ENCODE measurements at regions not wholly inside any gene's neighbourhood (a gene's known extent, or its start where the extent isn't known, plus 50 kb on each side); places are given as distances from the start of the nearest gene placed in this dataset.

DNA sequence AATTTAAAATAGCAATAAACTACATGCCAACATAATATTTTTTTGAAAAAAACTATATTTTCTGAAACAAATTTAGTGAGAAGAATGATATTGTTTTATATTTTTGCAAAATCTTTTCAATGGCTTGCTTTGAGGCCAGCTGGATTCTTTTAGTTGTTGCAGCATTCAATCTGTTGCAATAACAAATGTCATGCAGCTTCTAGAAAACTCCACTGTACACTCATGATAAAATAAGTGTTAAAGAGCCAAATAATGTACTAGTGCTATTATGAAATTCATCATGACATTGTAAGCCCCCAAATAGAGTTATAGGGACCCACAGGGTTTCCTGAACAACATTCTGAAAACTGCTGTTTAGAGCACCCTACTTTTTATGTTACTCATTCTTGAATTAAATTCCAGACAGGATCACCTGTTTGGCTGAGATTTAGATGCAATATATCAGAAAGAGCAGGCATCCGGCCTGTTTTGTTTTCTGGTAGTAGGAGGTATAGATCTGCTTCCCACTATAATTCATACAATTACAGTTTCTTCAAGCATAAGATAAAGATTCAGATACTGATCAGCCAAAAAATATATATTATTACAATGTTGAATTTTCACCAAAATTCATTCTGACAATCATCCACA is 703.0 kb upstream of the ZNF385D start:
- H3K27me3 ChIP-seq (replicated peaks; ENCODE audit: insufficient read depth, low read depth, low read length, poor library complexity), result no peaks in the 10 kb centered on the region
- H3K4me1 ChIP-seq (ENCODE audit: insufficient read depth, low read length, poor library complexity, severe bottlenecking), result no peaks in the 10 kb centered on the region
- H3K4me3 ChIP-seq (ENCODE audit: low read depth, low read length, poor library complexity, severe bottlenecking), result no peak overlapping the region
- POLR2A ChIA-PET (ENCODE audit: low non-redundant PET), result no interaction called here
- TF ChIP-seq EZH2 (IDR thresholded peaks at IDR 0.05; ENCODE audit: borderline replicate concordance, low read depth, low read length, poor library complexity, severe bottlenecking), result no peak
- TF ChIP-seq, protein P1, sequence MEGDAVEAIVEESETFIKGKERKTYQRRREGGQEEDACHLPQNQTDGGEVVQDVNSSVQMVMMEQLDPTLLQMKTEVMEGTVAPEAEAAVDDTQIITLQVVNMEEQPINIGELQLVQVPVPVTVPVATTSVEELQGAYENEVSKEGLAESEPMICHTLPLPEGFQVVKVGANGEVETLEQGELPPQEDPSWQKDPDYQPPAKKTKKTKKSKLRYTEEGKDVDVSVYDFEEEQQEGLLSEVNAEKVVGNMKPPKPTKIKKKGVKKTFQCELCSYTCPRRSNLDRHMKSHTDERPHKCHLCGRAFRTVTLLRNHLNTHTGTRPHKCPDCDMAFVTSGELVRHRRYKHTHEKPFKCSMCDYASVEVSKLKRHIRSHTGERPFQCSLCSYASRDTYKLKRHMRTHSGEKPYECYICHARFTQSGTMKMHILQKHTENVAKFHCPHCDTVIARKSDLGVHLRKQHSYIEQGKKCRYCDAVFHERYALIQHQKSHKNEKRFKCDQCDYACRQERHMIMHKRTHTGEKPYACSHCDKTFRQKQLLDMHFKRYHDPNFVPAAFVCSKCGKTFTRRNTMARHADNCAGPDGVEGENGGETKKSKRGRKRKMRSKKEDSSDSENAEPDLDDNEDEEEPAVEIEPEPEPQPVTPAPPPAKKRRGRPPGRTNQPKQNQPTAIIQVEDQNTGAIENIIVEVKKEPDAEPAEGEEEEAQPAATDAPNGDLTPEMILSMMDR (conservative IDR thresholded peaks at IDR 0.05; ENCODE audit: low read depth, low read length), result no peak
- no TSS peak for BruUV-seq (replicated peaks)
- H3K27ac ChIP-seq (ENCODE audit: low read depth, low read length, poor library complexity, severe bottlenecking), result no peak overlapping the region
- CTCF ChIA-PET, result no interaction called here
- intact Hi-C loops (cut with micrococcal nuclease; ENCODE audit: unreplicated experiment), result no loop called here
- no peaks in the 10 kb centered on the region for H3K36me3 ChIP-seq (ENCODE audit: insufficient read depth, low read length, poor library complexity, severe bottlenecking)
- no peak for DNase-seq (ENCODE audit: low spot score)
- H3K9me3 ChIP-seq (ENCODE audit: low read depth, low read length, poor library complexity, severe bottlenecking), result peaks cover 22% of the 10 kb centered on the region

- H3K36me3 ChIP-seq (ENCODE audit: insufficient read depth, low read length, poor library complexity, severe bottlenecking), result no peaks in the 10 kb centered on the region
- BruUV-seq (replicated peaks), result no TSS peak
- ChIA-PET CTCF (no interaction called here), POLR2A (ENCODE audit: low non-redundant PET) (no interaction called here)
- H3K27ac ChIP-seq (ENCODE audit: low read depth, low read length, poor library complexity, severe bottlenecking), result no peak overlapping the region
- intact Hi-C loops (cut with micrococcal nuclease; ENCODE audit: unreplicated experiment), result no loop called here
- peaks cover 4% of the 10 kb centered on the region for H3K9me3 ChIP-seq (ENCODE audit: low read depth, low read length, poor library complexity, severe bottlenecking)
- H3K27me3 ChIP-seq (replicated peaks; ENCODE audit: insufficient read depth, low read depth, low read length, poor library complexity), result no peaks in the 10 kb centered on the region
- no peaks in the 10 kb centered on the region for H3K4me1 ChIP-seq (ENCODE audit: insufficient read depth, low read length, poor library complexity, severe bottlenecking)
- no peak for DNase-seq (ENCODE audit: low spot score)
- no peak overlapping the region for H3K4me3 ChIP-seq (ENCODE audit: low read depth, low read length, poor library complexity, severe bottlenecking)
- TF ChIP-seq, protein P1 (conservative IDR thresholded peaks at IDR 0.05; ENCODE audit: low read depth, low read length), result no peak
- no peak for TF ChIP-seq EZH2 (IDR thresholded peaks at IDR 0.05; ENCODE audit: borderline replicate concordance, low read depth, low read length, poor library complexity, severe bottlenecking)
These were observed 719.0 kb upstream of the ZNF385D start for GRCh38 chr3:22469995-22470394.

DNA sequence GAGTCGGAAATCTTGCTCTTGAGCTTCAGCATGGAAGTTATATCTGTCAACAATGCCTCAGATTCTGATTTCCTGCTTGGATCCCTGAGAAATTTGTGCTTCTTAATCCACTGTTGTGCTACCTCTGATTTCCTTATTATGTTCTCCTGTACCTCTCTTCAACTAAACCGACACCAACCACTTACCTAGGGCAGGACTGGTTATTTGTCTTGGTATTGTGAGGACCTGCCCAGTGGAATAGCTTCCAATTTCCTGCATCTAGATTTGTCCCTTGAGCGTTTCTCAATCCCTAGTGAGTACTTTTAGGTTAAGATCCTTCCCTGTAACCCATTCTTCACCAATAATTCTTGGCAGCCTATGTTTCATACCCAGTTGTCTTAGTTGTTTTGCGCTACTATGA is 720.5 kb upstream of the ZNF385D start:
- Histone ChIP-seq H3K9me3 (ENCODE audit: low read depth, low read length, poor library complexity, severe bottlenecking) (peaks cover 5% of the 10 kb centered on the region), H3K27me3 (replicated peaks; ENCODE audit: insufficient read depth, low read depth, low read length, poor library complexity) (no peaks in the 10 kb centered on the region), H3K36me3 (ENCODE audit: insufficient read depth, low read length, poor library complexity, severe bottlenecking) (no peaks in the 10 kb centered on the region), H3K27ac (ENCODE audit: low read depth, low read length, poor library complexity, severe bottlenecking) (no peak overlapping the region), H3K4me3 (ENCODE audit: low read depth, low read length, poor library complexity, severe bottlenecking) (no peak overlapping the region), H3K4me1 (ENCODE audit: insufficient read depth, low read length, poor library complexity, severe bottlenecking) (no peaks in the 10 kb centered on the region)
- BruUV-seq (replicated peaks), result no TSS peak
- no peak for DNase-seq (ENCODE audit: low spot score)
- TF ChIP-seq, protein P1 (conservative IDR thresholded peaks at IDR 0.05; ENCODE audit: low read depth, low read length), result no peak
- no peak for TF ChIP-seq EZH2 (IDR thresholded peaks at IDR 0.05; ENCODE audit: borderline replicate concordance, low read depth, low read length, poor library complexity, severe bottlenecking)
- ChIA-PET CTCF (no interaction called here), POLR2A (ENCODE audit: low non-redundant PET) (no interaction called here)
- intact Hi-C loops (cut with micrococcal nuclease; ENCODE audit: unreplicated experiment), result no loop called here
